ENCODE measurements at regions not wholly inside any gene's neighbourhood (a gene's known extent, or its start where the extent isn't known, plus 50 kb on each side); places are given as distances from the start of the nearest gene placed in this dataset.
A peak's percentile ranks its signal among the peaks of the same experiment; 100 is the strongest.

DNA sequence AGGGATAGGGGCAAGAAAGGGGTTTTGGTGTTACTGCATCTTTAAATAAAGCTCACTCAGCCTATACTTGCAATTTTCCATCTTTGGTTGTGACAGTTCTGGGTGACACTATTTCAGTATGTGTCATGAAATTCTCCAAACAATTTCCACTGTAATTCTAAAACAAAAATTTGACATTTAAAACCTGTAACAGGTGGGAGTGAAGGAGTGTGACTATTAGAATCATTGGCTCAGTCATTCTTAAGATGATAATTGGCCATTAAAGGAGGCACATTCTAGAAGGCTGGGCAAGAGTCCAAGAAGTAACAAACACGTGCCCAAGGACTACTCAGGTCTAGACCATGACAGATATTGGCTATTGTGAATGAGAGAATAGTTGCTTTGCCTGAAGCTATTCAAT, 153.3 kb upstream of the ARG1 start:
- TF ChIP-seq, protein P1, sequence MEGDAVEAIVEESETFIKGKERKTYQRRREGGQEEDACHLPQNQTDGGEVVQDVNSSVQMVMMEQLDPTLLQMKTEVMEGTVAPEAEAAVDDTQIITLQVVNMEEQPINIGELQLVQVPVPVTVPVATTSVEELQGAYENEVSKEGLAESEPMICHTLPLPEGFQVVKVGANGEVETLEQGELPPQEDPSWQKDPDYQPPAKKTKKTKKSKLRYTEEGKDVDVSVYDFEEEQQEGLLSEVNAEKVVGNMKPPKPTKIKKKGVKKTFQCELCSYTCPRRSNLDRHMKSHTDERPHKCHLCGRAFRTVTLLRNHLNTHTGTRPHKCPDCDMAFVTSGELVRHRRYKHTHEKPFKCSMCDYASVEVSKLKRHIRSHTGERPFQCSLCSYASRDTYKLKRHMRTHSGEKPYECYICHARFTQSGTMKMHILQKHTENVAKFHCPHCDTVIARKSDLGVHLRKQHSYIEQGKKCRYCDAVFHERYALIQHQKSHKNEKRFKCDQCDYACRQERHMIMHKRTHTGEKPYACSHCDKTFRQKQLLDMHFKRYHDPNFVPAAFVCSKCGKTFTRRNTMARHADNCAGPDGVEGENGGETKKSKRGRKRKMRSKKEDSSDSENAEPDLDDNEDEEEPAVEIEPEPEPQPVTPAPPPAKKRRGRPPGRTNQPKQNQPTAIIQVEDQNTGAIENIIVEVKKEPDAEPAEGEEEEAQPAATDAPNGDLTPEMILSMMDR (IDR thresholded peaks at IDR 0.05) = no peak
- TF ChIP-seq POLR2A (IDR thresholded peaks at IDR 0.05) (no peak), EP300 (IDR thresholded peaks at IDR 0.05) (no peak)
- H3K27ac ChIP-seq = no peak overlapping the region
- no peaks in the 10 kb centered on the region for H3K9me3 ChIP-seq
- no peaks in the 10 kb centered on the region for H3K36me3 ChIP-seq
- H3K4me3 ChIP-seq = no peak overlapping the region
- intact Hi-C loops (cut with DNase I) = no loop called here
- no peaks in the 10 kb centered on the region for H3K27me3 ChIP-seq
- DNase-seq = no peak
- 15 to 21% (median 17%) methylated on average over 1 of the region's 1 CpG for WGBS, 3 donors
- no peaks in the 10 kb centered on the region for H3K4me1 ChIP-seq (ENCODE audit: insufficient read depth)

GRCh38 chr6:131424016-131424415, 149.0 kb upstream of the ARG1 start:
- Histone ChIP-seq H3K4me3 (no peak overlapping the region), H3K27ac (no peak overlapping the region), H3K9me3 (no peaks in the 10 kb centered on the region), H3K4me1 (ENCODE audit: insufficient read depth) (no peaks in the 10 kb centered on the region), H3K27me3 (no peaks in the 10 kb centered on the region), H3K36me3 (no peaks in the 10 kb centered on the region)
- intact Hi-C loops (cut with DNase I) = no loop called here
- TF ChIP-seq POLR2A (IDR thresholded peaks at IDR 0.05) (no peak), EP300 (IDR thresholded peaks at IDR 0.05) (no peak)
- TF ChIP-seq, protein P1 (IDR thresholded peaks at IDR 0.05) = no peak
- no peak for DNase-seq

- no peak for DNase-seq
- H3K4me3 ChIP-seq = no peak overlapping the region
- no peaks in the 10 kb centered on the region for H3K9me3 ChIP-seq
- no peaks in the 10 kb centered on the region for H3K27me3 ChIP-seq
- no peaks in the 10 kb centered on the region for H3K36me3 ChIP-seq
- no peak for TF ChIP-seq POLR2A (IDR thresholded peaks at IDR 0.05)
- no peak for TF ChIP-seq EP300 (IDR thresholded peaks at IDR 0.05)
- TF ChIP-seq, protein P1 (IDR thresholded peaks at IDR 0.05) = no peak
- H3K27ac ChIP-seq = no peak overlapping the region
- no peaks in the 10 kb centered on the region for H3K4me1 ChIP-seq (ENCODE audit: insufficient read depth)
- intact Hi-C loops (cut with DNase I) = no loop called here
- 72 to 80% (median 73%) methylated on average over 4 of the region's 4 CpGs for WGBS, 3 donors
These were observed 148.6 kb upstream of the ARG1 start for GRCh38 chr6:131424475-131424874.

DNA sequence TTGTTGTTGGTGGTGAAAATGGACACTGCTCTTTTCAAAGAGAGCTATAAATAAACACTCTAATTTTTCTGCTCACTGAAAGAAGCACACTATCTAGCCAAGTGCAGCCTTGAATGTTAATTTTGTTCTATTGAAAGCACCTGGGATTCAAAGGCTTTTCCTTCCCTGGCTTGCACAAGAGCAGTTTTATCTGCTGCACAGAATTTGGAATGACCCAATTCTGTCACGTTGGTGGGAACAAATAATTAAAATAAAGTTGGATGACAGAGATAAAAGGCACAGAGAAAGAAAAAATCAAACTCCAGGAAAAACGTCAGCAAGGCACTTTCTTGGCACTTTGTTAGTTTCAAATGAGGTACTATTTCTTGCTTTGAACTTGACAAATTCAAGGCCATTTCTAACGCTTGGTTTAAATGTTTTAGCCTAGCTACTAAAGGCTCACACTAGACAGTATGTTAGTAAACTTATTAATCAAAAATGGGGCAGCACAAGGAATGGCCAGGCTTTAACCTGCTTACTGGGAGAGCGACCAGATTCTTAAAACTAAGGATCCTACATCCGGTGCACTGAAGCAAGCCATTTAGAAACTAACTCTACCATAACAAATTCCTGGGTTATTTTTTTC, 145.5 kb upstream of the ARG1 start:
- H3K4me3 ChIP-seq = no peak overlapping the region
- DNase-seq = peak in 1 of 5 donors; percentile 14
- intact Hi-C loops (cut with DNase I) = loop anchor here in 1 of 4 donors (2.0 kb wide), 1 partner anchor 23 kb away; no protein-coding TSS in a partner anchor
- H3K9me3 ChIP-seq = no peaks in the 10 kb centered on the region
- H3K36me3 ChIP-seq = no peaks in the 10 kb centered on the region
- 7 to 9% (median 9%) methylated on average over 5 of the region's 5 CpGs for whole genome bisulfite sequencing, 3 donors
- H3K27ac ChIP-seq = no peak overlapping the region
- H3K27me3 ChIP-seq = no peaks in the 10 kb centered on the region
- TF ChIP-seq EP300 (IDR thresholded peaks at IDR 0.05) (no peak), POLR2A (IDR thresholded peaks at IDR 0.05) (no peak)
- TF ChIP-seq, protein P1 (IDR thresholded peaks at IDR 0.05) = no peak
- no peaks in the 10 kb centered on the region for H3K4me1 ChIP-seq (ENCODE audit: insufficient read depth)

Data from ovary (tissue), 7 donors.